ENCODE measurements at regions not wholly inside any gene's neighbourhood (a gene's known extent, or its start where the extent isn't known, plus 50 kb on each side); places are given as distances from the start of the nearest gene placed in this dataset.
A peak's percentile ranks its signal among the peaks of the same experiment; 100 is the strongest.

GRCh38 chr11:108994887-108995286, 330.0 kb downstream of the DDX10 start:
- peak; percentile 9 for DNase-seq

GRCh38 chr11:108997826-108998225, 333.0 kb downstream of the DDX10 start:
- no peak for DNase-seq

- DNase-seq, result no peak
Observed at GRCh38 chr11:109000531-109000930, 335.7 kb downstream of the DDX10 start.

GRCh38 chr11:109001585-109001984, 336.7 kb downstream of the DDX10 start:
- DNase-seq, result no peak

GRCh38 chr11:109012991-109013390, 348.1 kb downstream of the DDX10 start:
- DNase-seq, result no peak

- no peak for DNase-seq
Observed at GRCh38 chr11:109015283-109015682, 350.4 kb downstream of the DDX10 start.

- no peak for DNase-seq
Observed at GRCh38 chr11:109016724-109017123, 351.9 kb downstream of the DDX10 start.

- no peak for DNase-seq
Observed at GRCh38 chr11:109017489-109017888, 352.6 kb downstream of the DDX10 start.

- no peak for DNase-seq
Observed at GRCh38 chr11:109018639-109019038, 353.8 kb downstream of the DDX10 start.

- no peak for DNase-seq
Observed at GRCh38 chr11:109019342-109019936, 354.6 kb downstream of the DDX10 start.

GRCh38 chr11:109023036-109023435, 358.2 kb downstream of the DDX10 start:
- DNase-seq, result peak; percentile 1

- DNase-seq, result no peak
Observed at GRCh38 chr11:109026891-109027489, 362.1 kb downstream of the DDX10 start.

- DNase-seq, result no peak
Observed at GRCh38 chr11:109027851-109028250, 363.0 kb downstream of the DDX10 start.

GRCh38 chr11:109029927-109030326, 365.1 kb downstream of the DDX10 start:
- DNase-seq, result no peak

- no peak for DNase-seq
Observed at GRCh38 chr11:109033627-109034338, 368.9 kb downstream of the DDX10 start.

- no peak for DNase-seq
Observed at GRCh38 chr11:109034339-109034696, 369.4 kb downstream of the DDX10 start.

- no peak for DNase-seq
Observed at GRCh38 chr11:109035284-109035683, 370.4 kb downstream of the DDX10 start.

GRCh38 chr11:109036011-109036410, 371.1 kb downstream of the DDX10 start:
- no peak for DNase-seq

- no peak for DNase-seq
Observed at GRCh38 chr11:109037856-109038780, 373.2 kb downstream of the DDX10 start.

GRCh38 chr11:109039611-109040010, 374.7 kb downstream of the DDX10 start:
- DNase-seq, result no peak

- no peak for DNase-seq
Observed at GRCh38 chr11:109040303-109040702, 375.4 kb downstream of the DDX10 start.

GRCh38 chr11:109041876-109042275, 377.0 kb downstream of the DDX10 start:
- no peak for DNase-seq

- DNase-seq, result no peak
Observed at GRCh38 chr11:109043315-109043714, 378.4 kb downstream of the DDX10 start.
